HG03025 (cell line): ENCODE measurements at regions not wholly inside any gene's neighbourhood (a gene's known extent, or its start where the extent isn't known, plus 50 kb on each side); places are given as distances from the start of the nearest gene placed in this dataset.
"Not testable (repeated sequence)": the region's sequence is repeated elsewhere in the genome, so short reads cannot be mapped to it uniquely, and the experiment has no call there.

ENCODE experiments used
- ATAC-seq: cut with Tn5 transposase; IDR thresholded peaks from one replicate; pipeline ENCODE4 v1.9.1; 2021; ENCODE audit warnings: mild to moderate bottlenecking, moderate library complexity; ENCODE audit not compliant: unreplicated experiment, low FRiP score

GRCh38 chr14:37972941-37973887 lies 234.5 kb upstream of the SSTR1 start:
- no peak for ATAC-seq

GRCh38 chr14:37974421-37974820 lies 233.3 kb upstream of the SSTR1 start:
- no peak for ATAC-seq

GRCh38 chr14:37977481-37977880 lies 230.2 kb upstream of the SSTR1 start:
- ATAC-seq, result no peak

- ATAC-seq, result no peak
Observed at GRCh38 chr14:37985826-37986470, 221.8 kb upstream of the SSTR1 start.

DNA sequence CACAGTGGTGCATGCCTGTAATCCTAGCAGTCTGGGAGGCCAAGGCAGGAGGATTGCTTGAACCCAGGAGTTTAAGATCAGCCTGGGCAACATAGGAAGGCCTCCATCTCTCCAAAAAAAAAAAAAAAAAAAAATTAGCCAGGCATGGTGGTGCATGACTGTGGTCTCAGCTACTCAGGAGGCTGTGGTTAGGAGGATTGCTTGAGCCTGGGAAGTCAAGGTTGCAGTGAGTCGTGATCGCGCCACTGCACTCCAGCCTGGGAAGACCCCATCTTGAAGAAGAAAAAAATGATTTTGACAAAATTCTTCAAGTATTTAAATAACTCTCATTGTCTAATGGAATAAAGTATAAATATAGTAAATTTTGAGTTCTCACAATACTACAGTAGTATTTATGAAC lies 219.2 kb upstream of the SSTR1 start:
- ATAC-seq, result no peak

DNA sequence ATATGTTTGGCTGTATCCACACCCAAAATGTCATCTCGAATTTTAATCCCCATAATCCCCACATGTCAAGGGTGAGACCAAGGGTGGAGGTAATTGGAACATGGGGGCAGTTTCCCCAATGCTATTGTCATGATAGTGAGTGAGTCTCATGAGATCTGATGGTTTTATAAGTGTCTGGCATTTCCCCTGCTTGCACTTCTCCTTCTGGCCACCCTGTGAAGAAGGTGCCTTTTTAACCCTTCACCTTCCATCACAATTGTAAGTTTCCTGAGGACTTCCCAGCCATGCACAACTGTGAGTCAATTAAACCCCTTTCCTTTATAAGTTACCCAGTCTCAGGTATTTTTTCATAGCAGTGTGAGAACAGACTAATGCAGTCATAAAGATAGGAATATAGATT lies 216.7 kb upstream of the SSTR1 start:
- ATAC-seq, result no peak

DNA sequence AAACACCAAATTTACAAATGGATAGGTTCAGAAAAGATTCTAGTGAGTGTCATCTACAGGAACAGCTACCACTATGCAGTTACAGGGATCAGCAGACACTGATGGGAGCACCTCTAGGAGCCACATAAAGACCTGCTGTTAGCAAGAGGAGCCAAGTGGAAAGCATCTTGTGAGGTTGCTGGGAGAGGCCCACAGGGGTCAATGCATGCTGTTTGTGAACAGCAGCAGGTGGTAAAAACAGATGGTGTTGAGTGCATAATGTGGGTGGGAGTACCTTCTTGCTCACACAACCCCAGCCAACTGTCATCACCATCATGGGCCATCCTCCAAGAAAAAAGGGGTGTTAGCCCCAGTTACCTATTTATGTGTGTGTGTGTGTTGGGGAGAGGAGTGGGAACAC lies 215.2 kb upstream of the SSTR1 start:
- ATAC-seq, result no peak

DNA sequence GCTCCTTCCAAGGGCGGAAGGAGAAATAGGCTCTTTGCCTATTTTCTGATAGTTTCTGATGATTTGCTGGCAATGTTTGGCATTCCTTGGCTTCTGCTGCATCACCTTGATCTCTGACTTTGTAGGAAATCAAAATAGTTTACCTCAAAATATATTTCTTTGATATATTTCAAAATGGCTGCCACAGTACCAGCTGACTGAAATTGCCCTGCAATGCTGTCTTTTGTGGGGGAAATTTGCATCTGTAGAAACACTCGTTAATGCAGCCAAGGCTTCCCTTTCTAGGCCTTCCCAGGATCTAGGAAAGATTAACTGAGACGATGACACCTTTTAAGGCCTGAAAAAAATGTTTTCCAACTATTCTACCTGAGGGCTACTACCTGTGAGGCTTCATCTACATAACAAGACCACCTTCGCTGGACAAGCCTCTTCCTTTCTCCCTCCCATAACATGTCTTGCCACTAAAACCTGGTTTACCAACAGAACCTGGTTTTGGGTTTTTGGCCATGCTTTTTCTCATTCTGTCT lies 212.8 kb upstream of the SSTR1 start:
- ATAC-seq, result no peak

GRCh38 chr14:37997017-37997416 lies 210.7 kb upstream of the SSTR1 start:
- ATAC-seq, result no peak

DNA sequence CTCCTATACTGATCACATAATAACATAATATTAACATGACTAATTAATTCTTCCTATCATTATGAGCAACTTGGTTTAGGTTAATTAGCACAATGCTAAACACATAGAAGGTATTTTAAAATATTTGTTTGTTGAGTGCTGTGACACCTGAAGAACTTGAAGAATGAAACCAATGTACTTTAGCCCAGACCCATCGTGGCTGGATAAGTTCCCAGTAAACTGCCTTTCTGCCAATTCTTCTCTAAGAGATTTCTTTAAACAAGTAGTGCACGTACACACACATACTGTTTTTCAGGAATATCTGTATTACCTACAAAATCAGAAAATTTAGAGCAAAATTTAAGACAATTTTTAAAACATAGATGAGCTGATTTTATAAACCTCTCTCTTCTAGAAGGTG lies 207.4 kb upstream of the SSTR1 start:
- ATAC-seq, result no peak

GRCh38 chr14:38001501-38001900 lies 206.2 kb upstream of the SSTR1 start:
- no peak for ATAC-seq

DNA sequence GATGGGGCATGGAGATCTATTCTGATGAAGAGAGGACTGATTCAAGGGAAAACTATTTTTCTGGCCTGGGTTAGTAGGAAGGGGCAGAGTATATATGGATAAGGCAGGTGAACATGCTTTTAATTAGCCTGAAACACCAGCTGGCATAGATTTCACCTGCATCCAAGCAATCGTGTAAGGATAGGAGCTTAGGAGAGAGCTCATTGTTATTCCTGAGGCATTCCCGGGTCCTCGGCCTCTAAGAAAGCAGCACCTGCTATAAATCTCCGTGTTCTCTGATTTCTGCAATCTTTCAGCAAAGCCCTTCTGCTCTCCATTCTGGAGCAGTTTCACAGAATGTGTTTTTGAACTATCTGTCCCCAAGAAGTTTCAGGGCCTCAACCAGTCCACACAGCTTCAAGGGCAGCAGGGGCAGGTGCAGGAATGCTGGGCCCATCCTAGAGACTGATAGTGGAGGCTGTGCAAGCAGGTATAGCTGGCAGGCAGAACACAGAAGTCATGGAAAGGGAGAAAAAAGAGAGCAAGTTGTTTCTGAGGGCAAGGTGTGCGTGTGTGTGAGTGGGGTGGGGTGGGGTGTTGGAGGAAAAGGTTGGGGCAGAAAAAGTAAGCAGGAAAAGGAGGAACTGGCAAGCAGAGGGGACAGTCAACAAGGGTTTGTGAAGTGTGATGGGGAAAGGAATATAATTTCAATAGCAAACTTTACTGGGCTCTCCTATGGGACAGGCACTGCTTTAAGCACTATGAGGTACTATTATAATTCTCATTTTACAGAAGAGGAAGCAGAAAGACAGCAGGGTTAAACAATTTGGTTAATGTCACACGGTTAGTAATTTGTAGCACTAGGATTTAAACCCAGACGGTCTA lies 203.7 kb upstream of the SSTR1 start:
- no peak for ATAC-seq

DNA sequence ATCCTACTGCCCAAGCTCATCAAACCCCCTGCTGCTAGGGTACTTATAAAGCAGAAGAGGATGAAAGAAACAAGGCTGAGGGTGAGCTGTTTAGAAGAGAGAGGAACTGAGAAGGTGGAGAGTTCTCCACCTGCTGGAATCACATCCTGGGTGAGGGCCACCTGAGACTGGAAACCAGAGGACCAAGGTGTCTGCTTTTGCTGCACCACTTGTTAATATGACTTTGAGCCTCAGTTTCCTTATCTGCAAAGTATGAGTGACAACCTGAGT lies 203.2 kb upstream of the SSTR1 start:
- no peak for ATAC-seq

GRCh38 chr14:38011156-38011555 lies 196.5 kb upstream of the SSTR1 start:
- ATAC-seq, result not testable (repeated sequence)

- no peak for ATAC-seq
Observed at GRCh38 chr14:38012056-38012455, 195.6 kb upstream of the SSTR1 start.

DNA sequence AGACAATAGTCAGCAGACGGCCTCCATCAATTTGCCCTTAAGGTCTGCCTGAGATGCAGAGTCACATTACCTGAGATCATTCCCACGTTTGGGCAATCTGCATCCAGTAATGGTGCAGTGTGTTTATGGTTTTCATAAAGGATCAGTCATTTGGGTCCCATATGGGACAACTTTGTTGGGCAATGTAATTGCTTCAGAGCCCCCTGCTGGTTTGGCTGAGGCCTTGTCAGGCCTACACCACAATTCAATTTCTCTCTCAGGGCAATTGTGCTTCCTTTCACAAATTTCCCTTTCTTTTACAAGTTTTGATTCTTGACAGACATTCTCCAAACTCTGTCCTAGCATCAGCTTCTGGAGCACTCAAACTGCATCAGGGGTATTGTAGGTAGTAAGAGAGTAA lies 191.2 kb upstream of the SSTR1 start:
- no peak for ATAC-seq

- no peak for ATAC-seq
Observed at GRCh38 chr14:38021861-38022260, 185.8 kb upstream of the SSTR1 start.

- no peak for ATAC-seq
Observed at GRCh38 chr14:38022775-38023174, 184.9 kb upstream of the SSTR1 start.

DNA sequence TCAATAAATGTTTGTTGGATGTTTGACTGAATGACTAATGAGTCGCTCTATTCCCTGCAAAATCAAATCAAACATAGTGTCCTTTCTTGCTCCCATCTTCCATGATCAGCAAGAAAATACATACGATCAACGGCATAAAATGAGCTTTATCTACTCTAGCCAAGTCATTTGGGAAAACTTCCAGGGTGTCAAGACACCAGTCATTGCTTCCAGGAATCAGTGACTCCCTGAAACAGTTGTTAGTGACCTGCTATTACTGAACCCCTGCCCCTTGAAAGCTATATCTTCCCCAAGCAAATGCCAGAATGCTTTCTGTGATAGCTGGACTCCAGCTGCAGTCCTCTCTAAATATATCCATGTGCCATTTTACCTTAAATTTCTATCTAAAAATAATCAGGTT lies 169.5 kb upstream of the SSTR1 start:
- ATAC-seq, result no peak

DNA sequence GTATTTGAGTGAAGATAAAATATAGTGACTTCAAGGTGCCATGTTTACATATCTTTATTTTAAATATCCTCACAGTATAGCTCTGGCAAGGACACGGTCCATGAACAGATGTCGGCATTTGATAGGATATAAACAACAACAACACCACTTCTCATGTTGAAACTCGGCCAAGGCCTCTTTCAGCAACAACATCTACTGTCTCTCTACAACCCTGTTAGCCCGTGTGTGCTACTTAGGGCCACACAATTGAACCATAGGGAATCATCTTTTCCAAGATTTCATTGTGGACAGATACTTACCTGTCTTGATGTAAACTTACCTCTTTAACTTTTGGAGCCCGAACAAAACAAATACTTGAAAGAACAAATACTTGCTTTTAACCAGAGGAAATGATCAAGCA lies 168.7 kb upstream of the SSTR1 start:
- ATAC-seq, result no peak

DNA sequence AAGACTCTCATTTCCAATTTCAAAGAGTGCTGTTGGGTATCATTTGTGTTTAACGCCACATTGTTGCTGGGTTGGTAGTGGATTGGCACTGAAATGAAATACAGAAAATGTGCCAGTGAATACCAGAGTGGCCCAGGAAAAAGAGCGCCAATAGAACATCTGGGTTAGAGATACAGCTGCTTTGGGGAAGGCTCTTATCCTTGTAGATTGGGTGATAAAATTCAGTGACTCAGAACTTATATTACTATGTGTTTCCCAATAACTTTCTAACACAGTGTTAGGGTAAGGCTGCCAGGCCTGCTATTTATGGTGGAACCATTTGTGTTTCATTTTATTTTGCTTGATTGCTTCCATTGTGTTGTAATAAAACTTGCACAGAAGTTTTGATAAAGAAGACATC lies 168.2 kb upstream of the SSTR1 start:
- ATAC-seq, result no peak
